ENCODE measurements at regions not wholly inside any gene's neighbourhood (a gene's known extent, or its start where the extent isn't known, plus 50 kb on each side); places are given as distances from the start of the nearest gene placed in this dataset.
"Not testable (repeated sequence)": the region's sequence is repeated elsewhere in the genome, so short reads cannot be mapped to it uniquely, and the experiment has no call there.

- Histone ChIP-seq H3K9me1 (ENCODE audit: control insufficient read depth, insufficient read depth, low read length) (no peaks in the 10 kb centered on the region), H3K9me3 (replicated peaks; ENCODE audit: control insufficient read depth, insufficient read depth, low read depth, low read length) (no peaks in the 10 kb centered on the region), H3K79me2 (ENCODE audit: control insufficient read depth, insufficient read depth, low read length) (no peaks in the 10 kb centered on the region), H3K4me3 (no peak overlapping the region), H3K9ac (ENCODE audit: insufficient read depth in 1 of 2, low read depth in 2 of 2, low read length in 2 of 2) (no peak overlapping the region), H2AFZ (ENCODE audit: low read depth, low read length) (no peak overlapping the region), H3K4me1 (replicated peaks in 1 of 2; ENCODE audit: control insufficient read depth in 2 of 2, insufficient read depth in 2 of 2, low read length in 2 of 2) (no peaks in the 10 kb centered on the region), H3K27me3 (ENCODE audit: control insufficient read depth in 2 of 2, insufficient read depth in 2 of 2, low read length in 2 of 2) (no peaks in the 10 kb centered on the region), H3K27ac (ENCODE audit: extremely low read depth, low read depth, low read length) (no peak overlapping the region), H3K4me2 (ENCODE audit: insufficient read depth, low read length) (no peak overlapping the region), H4K20me1 (replicated peaks; ENCODE audit: control insufficient read depth, insufficient read depth, low read length) (no peaks in the 10 kb centered on the region), H3K36me3 (ENCODE audit: control insufficient read depth, insufficient read depth, low read length) (no peaks in the 10 kb centered on the region)
- ChIA-PET POLR2A (no interaction called here), CTCF (ENCODE audit: low intra/inter-chr PET ratio) (no interaction called here)
- WGBS (ENCODE audit: insufficient coverage, low coverage, missing lambda C conversion rate) = 0% methylated on average over 3 of the region's 3 CpGs
- intact Hi-C loops (cut with micrococcal nuclease) (no loop called here), in situ Hi-C loops (cut with MboI) (no loop called here)
- TF ChIP-seq SRF (CRISPR knock-in tag; IDR thresholded peaks at IDR 0.05) (no peak), NR2F6 (CRISPR knock-in tag; IDR thresholded peaks at IDR 0.05) (no peak)
- FAIRE-seq = no peak
- no peak for DNase-seq (ENCODE audit: extremely low read depth in 1 of 4, low spot score in 3 of 4)
- ATAC-seq = no peak
- BruUV-seq (replicated peaks) = no TSS peak
Measured at GRCh38 chrX:142938793-142939192, 86.9 kb upstream of the SPANXN4 start.

- H3K4me1 ChIP-seq (replicated peaks in 1 of 2; ENCODE audit: control insufficient read depth in 2 of 2, insufficient read depth in 2 of 2, low read length in 2 of 2); ATAC-seq; H3K4me2 ChIP-seq (ENCODE audit: insufficient read depth, low read length); DNase-seq (ENCODE audit: extremely low read depth in 1 of 4, low spot score in 3 of 4); H3K9ac ChIP-seq (ENCODE audit: insufficient read depth in 1 of 2, low read depth in 2 of 2, low read length in 2 of 2); BruUV-seq (replicated peaks); H3K27me3 ChIP-seq (ENCODE audit: control insufficient read depth in 2 of 2, insufficient read depth in 2 of 2, low read length in 2 of 2); intact Hi-C loops (cut with micrococcal nuclease); H3K9me3 ChIP-seq (replicated peaks; ENCODE audit: control insufficient read depth, insufficient read depth, low read depth, low read length); H3K4me3 ChIP-seq; H3K79me2 ChIP-seq (ENCODE audit: control insufficient read depth, insufficient read depth, low read length); H2AFZ ChIP-seq (ENCODE audit: low read depth, low read length); H4K20me1 ChIP-seq (replicated peaks; ENCODE audit: control insufficient read depth, insufficient read depth, low read length); H3K36me3 ChIP-seq (ENCODE audit: control insufficient read depth, insufficient read depth, low read length); in situ Hi-C loops (cut with MboI); H3K9me1 ChIP-seq (ENCODE audit: control insufficient read depth, insufficient read depth, low read length); CTCF ChIA-PET (ENCODE audit: low intra/inter-chr PET ratio); H3K27ac ChIP-seq (ENCODE audit: extremely low read depth, low read depth, low read length); FAIRE-seq; POLR2A ChIA-PET: not testable (repeated sequence)
- WGBS (ENCODE audit: insufficient coverage, low coverage, missing lambda C conversion rate) = 2% methylated on average over 9 of the region's 27 CpGs
Measured at GRCh38 chrX:142972147-142972809, 53.5 kb upstream of the SPANXN4 start.

Measured in K562 (cell line).